ENCODE measurements at regions not wholly inside any gene's neighbourhood (a gene's known extent, or its start where the extent isn't known, plus 50 kb on each side); places are given as distances from the start of the nearest gene placed in this dataset.
A peak's percentile ranks its signal among the peaks of the same experiment; 100 is the strongest.

- peaks cover 30% of the 10 kb centered on the region for H3K4me1 Mint-ChIP-seq (ENCODE audit: low read depth)
- H3K36me3 Mint-ChIP-seq, result peaks cover 9% of the 10 kb centered on the region
- H3K27ac Mint-ChIP-seq, result peak overlapping the region; percentile 98
- H3K9me3 Mint-ChIP-seq (ENCODE audit: low read depth), result peaks cover 4% of the 10 kb centered on the region
- peak overlapping the region; percentile 96 for H3K4me3 Mint-ChIP-seq
- no peaks in the 10 kb centered on the region for H3K27me3 Mint-ChIP-seq
These were observed 1419.8 kb downstream of the UQCRFS1 start for GRCh38 chr19:27793128-27793643.

GRCh38 chr19:27792576-27793127 lies 1420.3 kb downstream of the UQCRFS1 start:
- Mint-ChIP-seq H3K36me3 (peaks cover 12% of the 10 kb centered on the region), H3K27me3 (no peaks in the 10 kb centered on the region), H3K27ac (peak overlapping the region; percentile 98), H3K9me3 (ENCODE audit: low read depth) (peaks cover 4% of the 10 kb centered on the region), H3K4me1 (ENCODE audit: low read depth) (peaks cover 32% of the 10 kb centered on the region), H3K4me3 (peak overlapping the region; percentile 96)

DNA sequence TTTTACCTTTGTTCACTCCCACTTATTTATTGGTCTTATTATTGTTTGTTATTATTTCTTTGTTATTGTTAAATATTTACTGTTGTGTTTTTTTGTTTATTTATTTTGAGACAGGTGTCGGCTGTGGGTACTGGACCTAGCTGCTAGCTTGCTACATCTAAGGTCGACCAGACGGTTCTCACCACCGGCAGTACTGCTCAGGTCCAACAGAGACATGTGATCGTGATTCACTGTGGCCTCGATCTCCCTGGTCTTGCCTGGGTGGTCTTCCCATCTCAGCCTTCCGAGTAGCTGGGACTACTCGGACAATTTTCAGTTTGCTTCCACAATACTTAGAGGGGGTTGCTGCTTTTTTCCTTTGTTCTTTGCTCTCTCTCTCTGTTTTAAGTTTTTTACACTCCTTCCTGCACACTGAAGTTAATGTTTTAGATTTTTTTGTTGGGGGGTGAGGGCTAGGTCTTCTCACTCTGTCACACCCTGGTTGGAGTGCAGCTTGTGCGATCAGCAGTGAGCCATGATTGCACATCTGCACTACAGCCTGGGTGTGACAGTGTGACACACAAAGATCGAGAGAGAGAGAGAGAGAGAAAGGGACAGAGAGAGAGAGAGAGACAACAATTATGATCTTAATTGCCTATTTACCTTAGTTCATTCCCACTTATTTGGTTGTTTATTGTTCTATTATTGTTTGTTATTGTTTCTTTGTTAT lies 1432.4 kb downstream of the UQCRFS1 start:
- Mint-ChIP-seq H3K27me3 (no peaks in the 10 kb centered on the region), H3K27ac (no peak overlapping the region), H3K4me1 (ENCODE audit: low read depth) (peaks cover 2% of the 10 kb centered on the region), H3K36me3 (peaks cover 50% of the 10 kb centered on the region), H3K4me3 (no peak overlapping the region), H3K9me3 (ENCODE audit: low read depth) (peaks cover 17% of the 10 kb centered on the region)

DNA sequence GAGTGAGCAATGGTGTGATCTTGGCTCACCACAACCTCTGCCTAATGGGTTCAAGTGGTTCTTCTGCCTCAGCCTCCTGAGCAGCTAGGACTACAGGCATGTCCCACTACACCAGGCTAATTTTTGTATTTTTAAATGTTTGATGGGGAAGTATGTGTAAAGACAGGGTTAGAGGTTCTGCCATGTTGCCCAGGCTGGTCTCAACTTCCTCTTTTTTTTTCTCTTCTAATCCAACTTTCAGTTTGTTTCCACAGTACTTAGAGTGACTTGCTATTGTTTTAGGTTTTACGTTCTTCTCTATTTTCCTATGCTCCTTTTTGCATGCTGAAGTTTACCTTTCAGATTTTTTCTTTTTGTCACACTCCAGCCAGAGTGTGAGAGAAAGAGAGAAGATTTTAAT lies 1433.0 kb downstream of the UQCRFS1 start:
- Mint-ChIP-seq H3K4me1 (ENCODE audit: low read depth) (no peaks in the 10 kb centered on the region), H3K36me3 (peaks cover 52% of the 10 kb centered on the region), H3K27ac (no peak overlapping the region), H3K9me3 (ENCODE audit: low read depth) (peaks cover 20% of the 10 kb centered on the region), H3K4me3 (no peak overlapping the region), H3K27me3 (no peaks in the 10 kb centered on the region)

DNA sequence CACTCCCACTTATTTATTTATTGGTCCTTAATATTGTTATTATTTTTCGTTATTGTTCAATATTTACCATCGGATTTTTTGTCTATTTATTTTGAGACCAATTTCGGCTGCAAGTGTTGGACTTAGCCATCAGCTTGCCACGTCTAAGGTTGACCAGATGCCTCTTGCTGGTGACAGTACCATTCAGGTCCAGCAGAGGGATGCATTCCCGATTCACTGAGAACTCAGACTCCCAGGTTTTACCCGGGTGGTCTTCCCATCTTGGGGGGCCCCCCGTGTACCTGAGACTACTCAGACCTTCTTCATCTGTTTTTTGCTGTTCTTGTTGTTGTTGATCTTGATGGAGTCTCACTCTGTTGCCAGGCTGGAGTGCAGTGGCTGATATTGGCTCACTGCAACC lies 1435.2 kb downstream of the UQCRFS1 start:
- Mint-ChIP-seq H3K9me3 (ENCODE audit: low read depth) (peaks cover 39% of the 10 kb centered on the region), H3K27ac (no peak overlapping the region), H3K27me3 (no peaks in the 10 kb centered on the region), H3K36me3 (peaks cover 59% of the 10 kb centered on the region), H3K4me3 (no peak overlapping the region), H3K4me1 (ENCODE audit: low read depth) (no peaks in the 10 kb centered on the region)

DNA sequence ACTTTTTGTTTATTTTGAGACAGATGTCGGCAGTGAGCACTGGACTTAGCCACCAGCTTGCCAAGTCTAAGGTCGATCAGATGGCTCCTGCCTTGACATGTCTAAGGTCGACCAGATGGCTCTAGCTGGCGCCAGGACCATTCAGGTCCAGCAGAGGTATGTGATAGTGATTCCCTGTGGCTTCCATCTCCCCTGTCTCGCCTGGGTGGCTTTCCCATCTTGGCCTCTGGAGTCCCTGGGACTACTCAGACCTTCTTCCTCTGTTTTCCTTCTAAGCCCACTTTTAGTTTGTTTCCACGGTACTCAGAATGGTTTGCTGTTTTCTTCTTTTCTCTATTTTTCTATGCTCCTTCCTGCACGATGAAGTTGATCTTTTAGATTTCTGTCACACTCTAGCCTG lies 1435.7 kb downstream of the UQCRFS1 start:
- Mint-ChIP-seq H3K36me3 (peaks cover 60% of the 10 kb centered on the region), H3K4me3 (no peak overlapping the region), H3K9me3 (ENCODE audit: low read depth) (peaks cover 43% of the 10 kb centered on the region), H3K27me3 (no peaks in the 10 kb centered on the region), H3K4me1 (ENCODE audit: low read depth) (no peaks in the 10 kb centered on the region), H3K27ac (no peak overlapping the region)

DNA sequence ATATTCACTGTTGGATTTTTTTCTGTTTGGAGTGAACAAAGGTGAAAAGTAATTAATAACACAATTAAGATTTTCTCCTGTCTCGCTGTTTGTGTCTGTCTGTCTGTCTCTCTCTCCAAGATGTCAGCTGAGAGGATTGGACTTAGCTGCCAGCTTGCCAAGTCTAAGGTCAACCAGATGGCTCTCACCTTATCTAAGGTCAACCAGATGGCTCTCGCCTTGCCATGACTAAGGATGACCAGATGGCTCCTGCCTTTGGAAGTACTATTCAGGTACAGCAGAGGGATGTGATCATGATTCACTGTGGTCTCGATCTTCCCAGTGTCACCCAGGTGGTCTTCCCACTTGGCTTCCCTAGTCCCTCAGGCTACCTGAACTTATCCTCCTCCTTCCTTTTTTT lies 1436.4 kb downstream of the UQCRFS1 start:
- no peak overlapping the region for H3K27ac Mint-ChIP-seq
- no peaks in the 10 kb centered on the region for H3K4me1 Mint-ChIP-seq (ENCODE audit: low read depth)
- no peaks in the 10 kb centered on the region for H3K27me3 Mint-ChIP-seq
- H3K9me3 Mint-ChIP-seq (ENCODE audit: low read depth), result peaks cover 50% of the 10 kb centered on the region
- H3K36me3 Mint-ChIP-seq, result peaks cover 61% of the 10 kb centered on the region
- no peak overlapping the region for H3K4me3 Mint-ChIP-seq

GRCh38 chr19:27776020-27776419 lies 1436.9 kb downstream of the UQCRFS1 start:
- H3K4me3 Mint-ChIP-seq, result no peak overlapping the region
- H3K27me3 Mint-ChIP-seq, result no peaks in the 10 kb centered on the region
- no peak overlapping the region for H3K27ac Mint-ChIP-seq
- peaks cover 50% of the 10 kb centered on the region for H3K9me3 Mint-ChIP-seq (ENCODE audit: low read depth)
- no peaks in the 10 kb centered on the region for H3K4me1 Mint-ChIP-seq (ENCODE audit: low read depth)
- H3K36me3 Mint-ChIP-seq, result peaks cover 59% of the 10 kb centered on the region

DNA sequence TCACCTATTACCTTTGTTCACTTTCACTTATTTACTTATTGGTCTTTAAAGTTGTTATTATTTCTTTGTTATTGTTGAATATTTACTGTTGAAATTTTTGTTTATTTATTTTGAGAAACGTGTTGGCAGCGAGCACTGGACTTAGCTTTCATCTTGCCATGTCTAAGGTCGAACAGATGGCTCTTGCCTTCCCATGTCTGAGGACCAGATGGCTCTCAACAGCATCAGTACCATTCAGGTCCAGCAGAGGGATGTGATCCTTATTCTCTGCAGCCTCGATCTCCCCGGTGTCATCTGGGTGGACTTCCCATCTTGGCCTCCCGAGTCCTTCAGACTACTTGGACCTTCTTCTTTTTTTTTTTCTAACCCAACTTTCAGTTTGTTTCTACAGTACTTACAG lies 1437.6 kb downstream of the UQCRFS1 start:
- Mint-ChIP-seq H3K9me3 (ENCODE audit: low read depth) (peaks cover 50% of the 10 kb centered on the region), H3K4me3 (no peak overlapping the region), H3K27me3 (no peaks in the 10 kb centered on the region), H3K36me3 (peaks cover 56% of the 10 kb centered on the region), H3K27ac (no peak overlapping the region), H3K4me1 (ENCODE audit: low read depth) (no peaks in the 10 kb centered on the region)

- H3K36me3 Mint-ChIP-seq, result peaks cover 56% of the 10 kb centered on the region
- no peak overlapping the region for H3K4me3 Mint-ChIP-seq
- H3K27ac Mint-ChIP-seq, result no peak overlapping the region
- H3K27me3 Mint-ChIP-seq, result no peaks in the 10 kb centered on the region
- no peaks in the 10 kb centered on the region for H3K4me1 Mint-ChIP-seq (ENCODE audit: low read depth)
- peaks cover 50% of the 10 kb centered on the region for H3K9me3 Mint-ChIP-seq (ENCODE audit: low read depth)
These were observed 1438.1 kb downstream of the UQCRFS1 start for GRCh38 chr19:27774827-27775226.

- H3K4me1 Mint-ChIP-seq (ENCODE audit: low read depth), result no peaks in the 10 kb centered on the region
- no peak overlapping the region for H3K4me3 Mint-ChIP-seq
- H3K36me3 Mint-ChIP-seq, result peaks cover 55% of the 10 kb centered on the region
- H3K27me3 Mint-ChIP-seq, result no peaks in the 10 kb centered on the region
- H3K27ac Mint-ChIP-seq, result no peak overlapping the region
- peaks cover 51% of the 10 kb centered on the region for H3K9me3 Mint-ChIP-seq (ENCODE audit: low read depth)
These were observed 1438.6 kb downstream of the UQCRFS1 start for GRCh38 chr19:27774337-27774736.

GRCh38 chr19:27773318-27774094 lies 1439.4 kb downstream of the UQCRFS1 start:
- peaks cover 52% of the 10 kb centered on the region for H3K9me3 Mint-ChIP-seq (ENCODE audit: low read depth)
- no peaks in the 10 kb centered on the region for H3K4me1 Mint-ChIP-seq (ENCODE audit: low read depth)
- peaks cover 48% of the 10 kb centered on the region for H3K36me3 Mint-ChIP-seq
- no peak overlapping the region for H3K27ac Mint-ChIP-seq
- H3K27me3 Mint-ChIP-seq, result no peaks in the 10 kb centered on the region
- H3K4me3 Mint-ChIP-seq, result no peak overlapping the region

DNA sequence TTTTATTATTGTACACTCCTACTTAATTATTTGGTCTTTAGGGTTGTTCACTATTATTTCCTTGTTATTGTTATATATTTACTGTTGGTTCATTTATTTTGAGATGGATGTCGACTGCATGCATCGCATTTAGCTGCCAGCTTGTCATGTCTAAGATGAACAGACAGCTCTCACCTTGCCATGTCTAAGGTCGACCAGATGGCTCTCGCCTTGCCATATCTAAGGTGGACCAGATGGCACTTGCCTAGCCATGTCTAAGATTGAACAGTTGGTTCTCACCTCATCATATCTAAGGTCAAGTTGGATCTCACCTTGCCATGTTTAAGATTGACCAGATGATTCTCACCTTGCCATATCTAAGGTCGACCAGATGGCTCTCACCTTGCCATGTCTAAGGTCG lies 1440.9 kb downstream of the UQCRFS1 start:
- H3K9me3 Mint-ChIP-seq (ENCODE audit: low read depth), result peaks cover 53% of the 10 kb centered on the region
- H3K27me3 Mint-ChIP-seq, result no peaks in the 10 kb centered on the region
- peaks cover 41% of the 10 kb centered on the region for H3K36me3 Mint-ChIP-seq
- no peak overlapping the region for H3K27ac Mint-ChIP-seq
- no peak overlapping the region for H3K4me3 Mint-ChIP-seq
- no peaks in the 10 kb centered on the region for H3K4me1 Mint-ChIP-seq (ENCODE audit: low read depth)

- Mint-ChIP-seq H3K4me3 (no peak overlapping the region), H3K27me3 (no peaks in the 10 kb centered on the region), H3K36me3 (peaks cover 30% of the 10 kb centered on the region), H3K27ac (no peak overlapping the region), H3K9me3 (ENCODE audit: low read depth) (peaks cover 55% of the 10 kb centered on the region), H3K4me1 (ENCODE audit: low read depth) (no peaks in the 10 kb centered on the region)
These were observed 1442.9 kb downstream of the UQCRFS1 start for GRCh38 chr19:27770095-27770494.

- no peak overlapping the region for H3K4me3 Mint-ChIP-seq
- H3K27me3 Mint-ChIP-seq, result no peaks in the 10 kb centered on the region
- H3K27ac Mint-ChIP-seq, result no peak overlapping the region
- peaks cover 15% of the 10 kb centered on the region for H3K36me3 Mint-ChIP-seq
- H3K4me1 Mint-ChIP-seq (ENCODE audit: low read depth), result no peaks in the 10 kb centered on the region
- H3K9me3 Mint-ChIP-seq (ENCODE audit: low read depth), result peaks cover 51% of the 10 kb centered on the region
These were observed 1445.7 kb downstream of the UQCRFS1 start for GRCh38 chr19:27767234-27767633.

Measured in activated naive CD8-positive, alpha-beta T cell (primary cell).